Keratinocyte (primary cell): ENCODE measurements at regions not wholly inside any gene's neighbourhood (a gene's known extent, or its start where the extent isn't known, plus 50 kb on each side); places are given as distances from the start of the nearest gene placed in this dataset.

ENCODE experiments used
- DNase-seq: peaks from one replicate; pipeline ENCODE4 v3.0.0-alpha.2; 2011; ENCODE audit warnings: low read depth, missing footprints, low spot score
- FAIRE-seq: peaks from 2 replicates; lab custom pipeline; 2011; peaks lifted over from hg19 to GRCh38; lab: Jason Lieb, UNC
- H2AFZ ChIP-seq: 2 replicates; pipeline ENCODE4 v1.6.0; 2012; ENCODE audit warnings: low read length, control low read depth, inconsistent platforms; ENCODE audit not compliant: control insufficient read depth
- H3K27ac ChIP-seq: 2 replicates; pipeline ENCODE4 v1.5.1; 2011; ENCODE audit warnings: low read length; ENCODE audit not compliant: control insufficient read depth, insufficient read depth
- H3K27me3 ChIP-seq: 3 replicates; pipeline ENCODE4 v1.6.0; 2011; ENCODE audit warnings: low read length; ENCODE audit not compliant: control insufficient read depth, insufficient read depth; ENCODE audit errors: extremely low read depth
- H3K36me3 ChIP-seq, 2 experiments: 2 replicates in 1 of 2; 3 replicates in 1 of 2; pipeline ENCODE4 v1.5.1; 2011; ENCODE audit warnings: low read length in 2 of 2, mild to moderate bottlenecking in 1 of 2; ENCODE audit not compliant: control insufficient read depth in 2 of 2, insufficient read depth in 2 of 2; ENCODE audit errors: extremely low read depth in 1 of 2
- H3K4me1 ChIP-seq: 3 replicates; pipeline ENCODE4 v1.5.1; 2011; ENCODE audit warnings: low read length; ENCODE audit not compliant: control insufficient read depth, insufficient read depth; ENCODE audit errors: extremely low read depth
- H3K4me2 ChIP-seq: 3 replicates; pipeline ENCODE4 v1.6.0; 2011; ENCODE audit warnings: low read depth, low read length; ENCODE audit not compliant: control insufficient read depth, insufficient read depth; ENCODE audit errors: extremely low read depth
- H3K4me3 ChIP-seq, 3 experiments: fragments of 200-600 bp in 1 of 3; sonication (generic) in 1 of 3; 2 replicates in 2 of 3; 3 replicates in 1 of 3; pipeline ENCODE4 v1.5.1; 2011 to 2016; ENCODE audit warnings: low read length in 3 of 3, mild to moderate bottlenecking in 3 of 3, control low read depth in 2 of 3, inconsistent platforms in 1 of 3, low read depth in 1 of 3, mixed read lengths in 1 of 3, mixed run types in 1 of 3, moderate library complexity in 1 of 3; ENCODE audit not compliant: control insufficient read depth in 2 of 3, insufficient read depth in 2 of 3; ENCODE audit errors: extremely low read depth in 1 of 3
- H3K79me2 ChIP-seq: 2 replicates; pipeline ENCODE4 v1.6.0; 2012; ENCODE audit warnings: low read length; ENCODE audit not compliant: control insufficient read depth, insufficient read depth
- H3K9ac ChIP-seq: 3 replicates; pipeline ENCODE4 v1.6.0; 2011; ENCODE audit warnings: low read length; ENCODE audit not compliant: control insufficient read depth, insufficient read depth; ENCODE audit errors: extremely low read depth
- H3K9me1 ChIP-seq: 3 replicates; pipeline ENCODE4 v1.6.0; 2011; ENCODE audit warnings: low read length; ENCODE audit not compliant: control insufficient read depth, insufficient read depth; ENCODE audit errors: extremely low read depth
- H3K9me3 ChIP-seq: 2 replicates; pipeline ENCODE4 v1.5.1; 2012; ENCODE audit warnings: low read depth, low read length; ENCODE audit not compliant: control insufficient read depth
- H4K20me1 ChIP-seq: 3 replicates; pipeline ENCODE4 v1.6.0; 2011; ENCODE audit warnings: low read length; ENCODE audit not compliant: control insufficient read depth, insufficient read depth; ENCODE audit errors: extremely low read depth
- EZH2 ChIP-seq: IDR thresholded peaks from one replicate; pipeline ENCODE4 v1.6.1; 2012; ENCODE audit warnings: inconsistent platforms, mild to moderate bottlenecking, low read length, moderate library complexity
- dilution Hi-C: fragments of 300-500 bp; cut with MboI; formaldehyde crosslinking; loops from one replicate; pipeline ENCODE4 v1.7.0; 2020; ENCODE audit warnings: low sequenced_read_pairs; ENCODE audit not compliant: extremely low pct_ligation_motif_present
- TF ChIP-seq, protein P1 (sequence below), 3 experiments: IDR thresholded peaks in 1 of 3; conservative IDR thresholded peaks in 1 of 3; optimal IDR thresholded peaks in 1 of 3; 2 replicates in 2 of 3; 3 replicates in 1 of 3; pipeline versions ENCODE3 to v1.5.1; 2011; ENCODE audit warnings: low read length in 3 of 3, mild to moderate bottlenecking in 3 of 3, moderate library complexity in 2 of 3, control low read depth in 1 of 3, inconsistent platforms in 1 of 3; ENCODE audit not compliant: insufficient read depth in 2 of 3; ENCODE audit errors: extremely low read depth in 1 of 3

DNA sequence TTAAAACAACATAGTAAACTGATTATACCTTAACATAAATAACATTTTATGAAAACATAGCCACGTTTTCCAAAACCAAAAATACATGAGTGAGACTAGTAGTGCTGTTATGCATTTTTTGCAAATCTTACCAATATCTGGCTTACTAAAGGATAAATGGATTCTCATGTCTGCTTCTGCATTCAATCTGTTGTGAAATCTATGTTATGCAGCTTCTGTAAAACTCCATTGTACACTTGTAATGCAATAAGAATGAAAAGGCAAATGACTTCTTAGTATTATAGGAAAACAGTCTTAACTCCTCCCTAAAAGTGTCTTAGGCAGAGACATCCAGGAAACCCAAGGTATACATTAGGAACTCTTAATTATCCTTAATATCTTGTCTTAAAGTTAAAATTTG is 330.9 kb upstream of the THBS1 start:
- no peaks in the 10 kb centered on the region for H4K20me1 ChIP-seq
- no peaks in the 10 kb centered on the region for H3K9me1 ChIP-seq
- H3K36me3 ChIP-seq: no peaks in the 10 kb centered on the region
- no peaks in the 10 kb centered on the region for H3K79me2 ChIP-seq
- H3K4me1 ChIP-seq: peaks cover 22% of the 10 kb centered on the region
- dilution Hi-C loops: no loop called here
- no peaks in the 10 kb centered on the region for H3K27me3 ChIP-seq
- TF ChIP-seq EZH2: no peak
- TF ChIP-seq, protein P1, sequence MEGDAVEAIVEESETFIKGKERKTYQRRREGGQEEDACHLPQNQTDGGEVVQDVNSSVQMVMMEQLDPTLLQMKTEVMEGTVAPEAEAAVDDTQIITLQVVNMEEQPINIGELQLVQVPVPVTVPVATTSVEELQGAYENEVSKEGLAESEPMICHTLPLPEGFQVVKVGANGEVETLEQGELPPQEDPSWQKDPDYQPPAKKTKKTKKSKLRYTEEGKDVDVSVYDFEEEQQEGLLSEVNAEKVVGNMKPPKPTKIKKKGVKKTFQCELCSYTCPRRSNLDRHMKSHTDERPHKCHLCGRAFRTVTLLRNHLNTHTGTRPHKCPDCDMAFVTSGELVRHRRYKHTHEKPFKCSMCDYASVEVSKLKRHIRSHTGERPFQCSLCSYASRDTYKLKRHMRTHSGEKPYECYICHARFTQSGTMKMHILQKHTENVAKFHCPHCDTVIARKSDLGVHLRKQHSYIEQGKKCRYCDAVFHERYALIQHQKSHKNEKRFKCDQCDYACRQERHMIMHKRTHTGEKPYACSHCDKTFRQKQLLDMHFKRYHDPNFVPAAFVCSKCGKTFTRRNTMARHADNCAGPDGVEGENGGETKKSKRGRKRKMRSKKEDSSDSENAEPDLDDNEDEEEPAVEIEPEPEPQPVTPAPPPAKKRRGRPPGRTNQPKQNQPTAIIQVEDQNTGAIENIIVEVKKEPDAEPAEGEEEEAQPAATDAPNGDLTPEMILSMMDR (optimal IDR thresholded peaks at IDR 0.05 in 1 of 3, IDR thresholded peaks at IDR 0.05 in 1 of 3, conservative IDR thresholded peaks at IDR 0.05 in 1 of 3; ENCODE audit: extremely low read depth in 1 of 3, insufficient read depth in 2 of 3, low read length in 3 of 3): no peak
- H3K4me3 ChIP-seq: no peak overlapping the region
- no peaks in the 10 kb centered on the region for H3K9me3 ChIP-seq
- FAIRE-seq: no peak
- no peak for DNase-seq
- H3K27ac ChIP-seq: no peak overlapping the region
- H2AFZ ChIP-seq: no peak overlapping the region
- H3K4me2 ChIP-seq: no peak overlapping the region
- no peak overlapping the region for H3K9ac ChIP-seq

DNA sequence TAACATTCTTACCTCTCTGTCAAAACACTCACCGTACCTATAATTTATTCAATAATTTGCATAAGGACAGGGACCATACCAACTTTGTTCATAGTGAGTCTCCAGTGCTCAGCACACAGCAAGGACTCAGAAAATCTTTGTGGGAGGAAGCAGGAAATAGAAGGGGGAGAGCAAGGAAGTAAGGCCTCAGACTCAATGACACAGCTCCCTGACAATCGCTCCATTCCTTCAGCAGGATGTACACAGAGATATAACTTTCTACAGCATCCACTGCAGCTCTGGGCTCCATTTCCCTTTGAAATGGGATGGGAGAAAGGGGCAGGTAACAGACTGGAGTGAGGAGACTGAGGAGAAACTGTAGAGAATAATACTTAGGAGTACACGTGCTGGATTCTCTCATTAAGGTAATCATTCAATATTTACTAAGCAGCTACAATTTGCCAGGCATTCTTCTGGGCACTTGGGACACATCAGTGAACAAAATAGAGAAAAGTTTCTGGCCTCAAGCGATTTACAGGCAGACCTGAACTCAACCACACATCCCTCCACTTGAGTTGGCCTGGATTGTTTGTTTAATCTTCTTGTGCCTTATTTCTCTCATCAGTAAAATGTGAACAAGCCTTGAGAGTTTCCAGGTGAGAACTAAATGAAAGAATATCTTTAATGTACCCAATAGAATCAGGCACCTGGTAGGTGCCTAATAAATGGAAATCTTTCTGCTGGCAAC is 330.3 kb upstream of the THBS1 start:
- Histone ChIP-seq H3K9me3 (no peaks in the 10 kb centered on the region), H3K79me2 (no peaks in the 10 kb centered on the region), H3K4me2 (no peak overlapping the region), H3K4me3 (no peak overlapping the region), H3K27ac (no peak overlapping the region), H4K20me1 (no peaks in the 10 kb centered on the region), H2AFZ (peak overlapping the region; percentile 66), H3K36me3 (no peaks in the 10 kb centered on the region), H3K4me1 (peaks cover 22% of the 10 kb centered on the region), H3K9me1 (no peaks in the 10 kb centered on the region), H3K9ac (no peak overlapping the region), H3K27me3 (no peaks in the 10 kb centered on the region)
- DNase-seq (no peak), FAIRE-seq (no peak)
- TF ChIP-seq EZH2: no peak
- TF ChIP-seq, protein P1 (optimal IDR thresholded peaks at IDR 0.05 in 1 of 3, IDR thresholded peaks at IDR 0.05 in 1 of 3, conservative IDR thresholded peaks at IDR 0.05 in 1 of 3; ENCODE audit: extremely low read depth in 1 of 3, insufficient read depth in 2 of 3, low read length in 3 of 3): no peak
- dilution Hi-C loops: no loop called here
